Mesenteric fat pad (tissue), 1 donor: ENCODE measurements at regions not wholly inside any gene's neighbourhood (a gene's known extent, or its start where the extent isn't known, plus 50 kb on each side); places are given as distances from the start of the nearest gene placed in this dataset.
"Not testable (repeated sequence)": the region's sequence is repeated elsewhere in the genome, so short reads cannot be mapped to it uniquely, and the experiment has no call there.

ENCODE experiments used
- DNase-seq: peaks from one replicate; pipeline ENCODE4 v3.0.0-alpha.2; 2020; ENCODE audit warnings: low spot score
- donor health status: DM: yes; HTN: yes; CAD: no.

DNA sequence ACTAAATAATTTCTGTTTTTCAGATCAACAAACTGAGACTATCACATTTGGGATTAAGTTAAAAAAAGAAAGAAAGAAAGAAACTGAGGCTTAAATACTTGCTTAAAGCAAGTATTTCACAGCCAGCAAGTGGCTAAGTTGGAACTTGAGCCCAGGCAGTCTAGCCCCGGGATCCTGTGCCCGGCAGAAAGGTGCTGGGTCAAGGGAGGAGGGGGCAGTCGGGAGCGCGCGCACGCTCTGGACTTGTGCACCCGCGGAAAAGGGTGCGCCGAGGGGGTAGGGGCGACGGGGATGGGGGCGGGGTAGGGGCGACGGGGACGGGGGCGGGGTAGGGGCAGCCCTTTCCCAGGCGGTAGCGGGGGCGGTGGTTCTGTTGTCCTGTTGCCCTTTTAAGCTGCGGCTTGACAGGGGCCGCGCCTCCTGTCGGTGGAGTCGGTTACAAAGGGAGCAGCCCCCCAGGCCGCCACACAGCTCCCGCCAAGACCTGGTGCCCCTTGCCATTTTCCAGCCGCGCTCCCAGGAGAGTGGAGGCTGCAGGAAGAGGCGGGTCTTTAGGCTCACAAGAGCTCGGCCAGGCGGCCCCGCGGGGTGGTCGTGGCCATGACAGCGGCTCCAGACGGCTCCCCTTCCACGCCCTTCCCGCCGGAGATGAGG, 60.6 kb downstream of the GOLGA8T start:
- DNase-seq: not testable (repeated sequence)

- DNase-seq: peak; percentile 83
These were observed 61.1 kb downstream of the GOLGA8T start for GRCh38 chr15:30196009-30196375.

DNA sequence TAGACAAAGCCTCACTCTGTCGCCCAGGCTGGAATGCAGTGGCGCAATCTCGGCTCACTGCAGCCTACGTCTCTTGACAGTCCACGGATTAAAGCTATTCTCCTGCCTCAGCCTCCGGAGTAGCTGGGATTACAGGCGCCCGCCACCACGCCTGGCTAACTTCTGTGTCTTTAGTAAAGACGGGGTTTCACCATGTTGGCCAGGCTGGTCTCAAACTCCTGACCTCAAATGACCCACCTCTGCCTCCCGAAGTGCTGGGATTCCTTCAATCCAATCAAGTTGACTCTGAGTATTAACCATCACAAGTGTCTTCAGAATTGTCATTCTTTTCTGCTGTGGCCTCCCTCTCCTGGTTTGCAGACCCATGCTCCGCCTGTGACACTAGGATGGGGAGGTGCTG, 61.9 kb downstream of the GOLGA8T start:
- DNase-seq: not testable (repeated sequence)

DNA sequence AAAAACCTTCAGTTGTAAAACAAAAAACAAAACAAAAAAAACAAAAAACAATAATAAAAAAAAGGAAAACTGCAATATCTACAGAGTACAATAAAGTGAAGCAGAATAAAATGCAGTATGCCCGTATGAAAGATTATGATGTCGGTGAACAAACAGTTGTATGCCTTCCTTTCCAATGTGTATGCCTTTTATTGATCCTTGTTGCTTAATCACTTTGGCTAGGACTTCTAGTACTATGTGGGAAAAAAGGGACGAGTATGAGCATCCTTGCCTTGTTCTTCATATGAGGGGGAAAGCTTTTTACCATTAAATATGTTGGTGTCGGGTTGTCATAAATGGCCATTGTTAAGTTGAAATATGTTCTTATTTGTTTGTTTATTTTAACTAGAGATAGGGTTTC, 66.7 kb downstream of the GOLGA8T start:
- DNase-seq: not testable (repeated sequence)

GRCh38 chr15:30213733-30214132, 78.9 kb downstream of the GOLGA8T start:
- not testable (repeated sequence) for DNase-seq

- not testable (repeated sequence) for DNase-seq
These were observed 87.0 kb downstream of the GOLGA8T start for GRCh38 chr15:30221803-30222202.

DNA sequence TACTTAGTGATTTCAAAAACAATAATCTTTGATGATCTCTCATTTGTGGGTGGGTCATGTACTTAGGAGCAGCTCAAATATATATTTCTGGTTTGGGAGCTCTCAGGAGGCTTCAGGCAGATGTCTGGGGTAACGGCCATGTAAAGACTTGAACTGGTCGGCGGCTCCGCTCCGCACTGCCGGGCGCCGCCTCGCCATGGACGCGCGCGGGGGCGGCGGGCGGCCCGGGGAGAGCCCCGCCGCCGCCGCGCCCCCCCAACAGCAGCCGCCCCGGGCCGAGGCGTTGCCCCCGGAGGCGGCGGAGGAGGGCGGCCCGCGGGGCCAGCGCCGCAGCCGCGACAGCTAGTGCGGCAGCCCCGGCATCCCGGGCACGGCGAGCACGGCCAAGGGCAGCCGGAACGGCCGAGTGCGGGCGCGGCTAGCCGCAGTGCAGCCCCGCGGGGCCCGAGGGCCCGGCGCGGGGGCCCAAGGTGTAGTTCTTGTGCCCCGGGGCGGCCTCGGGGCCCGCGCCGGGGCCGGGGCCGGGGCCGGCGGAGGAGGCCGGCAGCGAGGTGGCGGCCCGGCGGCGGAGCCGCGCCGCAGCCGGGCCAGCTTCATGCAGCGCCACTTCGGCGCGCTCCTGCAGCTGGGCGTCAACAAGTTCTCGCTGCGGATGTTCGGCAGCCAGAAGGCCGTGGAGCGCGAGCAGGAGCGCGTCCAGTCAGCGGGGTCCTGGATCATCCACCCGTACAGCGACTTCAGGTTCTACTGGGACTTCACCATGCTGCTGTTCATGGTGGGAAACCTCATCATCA, 88.1 kb downstream of the GOLGA8T start:
- DNase-seq: not testable (repeated sequence)

- DNase-seq: peak; percentile 55
These were observed 90.5 kb downstream of the GOLGA8T start for GRCh38 chr15:30225233-30225891.

- not testable (repeated sequence) for DNase-seq
These were observed 126.7 kb downstream of the GOLGA8T start for GRCh38 chr15:30261432-30262141.

DNA sequence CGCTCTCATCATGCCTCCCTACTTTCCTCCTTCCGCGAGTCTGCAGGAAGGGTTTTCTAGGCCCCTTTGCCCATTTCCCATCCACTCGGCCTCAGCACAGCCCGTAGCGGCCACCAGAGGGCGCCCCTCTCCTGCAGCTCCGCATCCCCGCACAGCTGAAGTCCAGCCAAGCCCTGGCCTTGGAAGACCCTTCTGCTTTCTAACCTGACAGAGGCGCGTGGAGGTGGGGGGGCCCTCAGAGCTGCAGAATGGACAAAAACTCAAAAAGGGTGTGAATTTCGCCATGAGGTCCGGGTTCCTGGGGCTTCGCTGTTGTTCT, 127.2 kb downstream of the GOLGA8T start:
- DNase-seq: not testable (repeated sequence)

DNA sequence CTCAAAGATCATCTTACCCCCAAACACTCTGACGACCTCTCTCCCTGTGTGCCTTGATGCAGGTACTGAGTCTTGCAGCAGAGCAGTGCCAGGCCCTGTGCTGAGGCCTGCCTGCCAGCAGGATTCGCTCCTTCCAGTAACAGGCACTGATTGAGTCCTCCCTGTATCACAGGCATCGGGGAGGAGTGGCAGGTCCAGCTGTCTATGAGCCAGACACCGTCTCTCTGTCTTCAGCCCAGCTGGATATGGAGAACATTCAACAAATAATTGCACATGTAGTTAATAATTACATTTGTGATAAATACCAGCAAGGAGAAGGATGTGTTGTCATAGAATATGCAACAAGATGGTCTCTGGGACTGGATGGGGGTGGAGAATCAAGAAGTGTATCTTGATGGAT, 129.1 kb downstream of the GOLGA8T start:
- DNase-seq: not testable (repeated sequence)

- DNase-seq: not testable (repeated sequence)
These were observed 98.0 kb downstream of the CHRFAM7A start for GRCh38 chr15:30295150-30295844.

DNA sequence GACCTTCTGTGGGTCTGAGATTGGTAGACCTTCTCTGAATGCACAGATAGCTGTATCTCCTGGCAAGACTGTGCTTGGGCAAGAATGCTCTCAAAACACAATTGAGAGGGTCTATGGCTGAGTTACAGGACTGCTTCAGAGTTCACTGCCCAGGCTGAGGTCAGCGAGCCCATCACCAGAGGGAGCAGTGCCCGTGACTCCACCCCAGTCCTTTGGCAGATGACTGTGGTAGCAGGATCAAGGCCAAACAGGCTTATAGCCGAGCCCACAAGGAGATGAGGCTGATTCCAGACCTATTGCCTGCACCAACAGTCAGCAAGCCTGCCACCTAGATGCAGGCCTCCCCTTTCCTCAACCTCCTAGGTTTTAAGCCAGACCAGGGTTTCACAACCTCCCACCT, 89.4 kb downstream of the CHRFAM7A start:
- DNase-seq: not testable (repeated sequence)
